ENCODE measurements at regions not wholly inside any gene's neighbourhood (a gene's known extent, or its start where the extent isn't known, plus 50 kb on each side); places are given as distances from the start of the nearest gene placed in this dataset.

DNA sequence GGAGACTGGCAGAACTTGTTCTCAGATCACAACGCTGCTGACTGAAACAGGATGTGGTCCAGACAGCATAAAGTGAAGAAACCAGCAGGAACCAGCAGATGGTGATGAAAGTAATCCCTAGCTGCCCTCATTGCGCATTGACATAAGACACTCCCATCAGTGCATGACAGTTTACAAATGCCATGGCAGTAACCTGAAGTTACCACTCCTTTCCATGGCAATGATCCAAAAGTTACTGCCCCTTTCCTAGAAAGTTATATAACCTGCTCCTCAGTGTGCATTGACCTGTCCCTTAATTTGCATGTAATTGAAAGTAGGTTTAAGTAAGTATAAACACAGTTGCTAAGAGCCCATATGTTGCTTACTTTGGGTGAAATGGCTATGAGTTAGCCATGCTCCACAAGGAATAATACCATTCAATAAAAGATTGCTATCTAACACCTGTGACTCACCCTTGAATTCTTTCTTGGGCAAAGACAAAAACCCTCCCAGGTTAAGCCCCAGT, 149.1 kb upstream of the CD96 start:
- no peak overlapping the region for H3K27ac ChIP-seq (ENCODE audit: low read length)
- no peak for TF ChIP-seq EZH2 (optimal IDR thresholded peaks at IDR 0.05; ENCODE audit: low read depth, low read length)
- TF ChIP-seq, protein P1, sequence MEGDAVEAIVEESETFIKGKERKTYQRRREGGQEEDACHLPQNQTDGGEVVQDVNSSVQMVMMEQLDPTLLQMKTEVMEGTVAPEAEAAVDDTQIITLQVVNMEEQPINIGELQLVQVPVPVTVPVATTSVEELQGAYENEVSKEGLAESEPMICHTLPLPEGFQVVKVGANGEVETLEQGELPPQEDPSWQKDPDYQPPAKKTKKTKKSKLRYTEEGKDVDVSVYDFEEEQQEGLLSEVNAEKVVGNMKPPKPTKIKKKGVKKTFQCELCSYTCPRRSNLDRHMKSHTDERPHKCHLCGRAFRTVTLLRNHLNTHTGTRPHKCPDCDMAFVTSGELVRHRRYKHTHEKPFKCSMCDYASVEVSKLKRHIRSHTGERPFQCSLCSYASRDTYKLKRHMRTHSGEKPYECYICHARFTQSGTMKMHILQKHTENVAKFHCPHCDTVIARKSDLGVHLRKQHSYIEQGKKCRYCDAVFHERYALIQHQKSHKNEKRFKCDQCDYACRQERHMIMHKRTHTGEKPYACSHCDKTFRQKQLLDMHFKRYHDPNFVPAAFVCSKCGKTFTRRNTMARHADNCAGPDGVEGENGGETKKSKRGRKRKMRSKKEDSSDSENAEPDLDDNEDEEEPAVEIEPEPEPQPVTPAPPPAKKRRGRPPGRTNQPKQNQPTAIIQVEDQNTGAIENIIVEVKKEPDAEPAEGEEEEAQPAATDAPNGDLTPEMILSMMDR (IDR thresholded peaks at IDR 0.05; ENCODE audit: low read length) = no peak
- no peak for TF ChIP-seq EZH2phosphoT487 (IDR thresholded peaks at IDR 0.05; ENCODE audit: low read length)
- peak; percentile 76 for DNase-seq

DNA sequence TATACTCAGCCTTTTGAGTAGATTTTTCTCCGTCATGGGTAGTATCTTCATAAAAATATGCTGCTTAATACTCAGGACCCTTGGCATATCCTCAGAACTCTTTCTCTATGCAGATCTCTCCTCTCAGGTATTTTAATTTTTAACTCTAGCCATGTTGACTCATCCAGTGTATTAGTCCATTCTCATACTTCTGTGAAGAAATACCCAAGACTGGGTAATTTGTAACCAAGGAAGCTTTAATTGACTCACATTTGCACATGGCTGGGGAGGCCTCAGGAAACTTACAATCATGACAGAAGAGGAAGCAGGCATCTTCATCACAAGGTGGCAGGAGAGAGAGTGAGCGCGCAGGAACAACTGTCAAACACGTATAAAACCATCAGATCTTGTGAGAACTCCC, 129.3 kb upstream of the CD96 start:
- H3K9me2 ChIP-seq (replicated peaks; ENCODE audit: insufficient read depth, low read length) = no peaks in the 10 kb centered on the region
- DNase-seq = no peak
- H3K4me2 ChIP-seq (ENCODE audit: low read depth, low read length) = no peak overlapping the region
- H3F3A ChIP-seq (ENCODE audit: insufficient read depth, low read length) = no peaks in the 10 kb centered on the region
- H3K79me2 ChIP-seq (ENCODE audit: low read length) = no peaks in the 10 kb centered on the region
- H2AFZ ChIP-seq (ENCODE audit: low read length) = no peak overlapping the region
- no peak overlapping the region for H3K27ac ChIP-seq (ENCODE audit: low read length)
- H3K9me3 ChIP-seq (replicated peaks; ENCODE audit: insufficient read depth, low read length) = no peaks in the 10 kb centered on the region
- H3K36me3 ChIP-seq (replicated peaks; ENCODE audit: insufficient read depth, low read length) = no peaks in the 10 kb centered on the region
- H3K9ac ChIP-seq (ENCODE audit: low read length) = no peak overlapping the region
- H3K4me1 ChIP-seq (ENCODE audit: low read length) = no peaks in the 10 kb centered on the region
- no peak overlapping the region for H3K4me3 ChIP-seq (ENCODE audit: low read length)
- H4K20me1 ChIP-seq (ENCODE audit: insufficient read depth, low read length) = no peaks in the 10 kb centered on the region
- H3K27me3 ChIP-seq (replicated peaks; ENCODE audit: insufficient read depth, low read length) = no peaks in the 10 kb centered on the region
- no peak for TF ChIP-seq EZH2phosphoT487 (IDR thresholded peaks at IDR 0.05; ENCODE audit: low read length)
- TF ChIP-seq, protein P1 (IDR thresholded peaks at IDR 0.05; ENCODE audit: low read length) = no peak
- no peak for TF ChIP-seq EZH2 (optimal IDR thresholded peaks at IDR 0.05; ENCODE audit: low read depth, low read length)

More for the DNA sequence above, 149.1 kb upstream of the CD96 start:
- H3K4me3 ChIP-seq (ENCODE audit: low read length) = no peak overlapping the region
- H3K27me3 ChIP-seq (replicated peaks; ENCODE audit: insufficient read depth, low read length) = no peaks in the 10 kb centered on the region
- no peaks in the 10 kb centered on the region for H3K36me3 ChIP-seq (replicated peaks; ENCODE audit: insufficient read depth, low read length)
- H3K79me2 ChIP-seq (ENCODE audit: low read length) = no peaks in the 10 kb centered on the region
- H2AFZ ChIP-seq (ENCODE audit: low read length) = no peak overlapping the region
- H3K9me3 ChIP-seq (replicated peaks; ENCODE audit: insufficient read depth, low read length) = no peaks in the 10 kb centered on the region
- no peak overlapping the region for H3K4me2 ChIP-seq (ENCODE audit: low read depth, low read length)
- no peaks in the 10 kb centered on the region for H4K20me1 ChIP-seq (ENCODE audit: insufficient read depth, low read length)
- no peaks in the 10 kb centered on the region for H3K9me2 ChIP-seq (replicated peaks; ENCODE audit: insufficient read depth, low read length)
- peaks cover 12% of the 10 kb centered on the region for H3K4me1 ChIP-seq (ENCODE audit: low read length)
- H3K9ac ChIP-seq (ENCODE audit: low read length) = no peak overlapping the region
- H3F3A ChIP-seq (ENCODE audit: insufficient read depth, low read length) = peaks cover 9% of the 10 kb centered on the region; the same call in 1 of the 2 replicates

DNA sequence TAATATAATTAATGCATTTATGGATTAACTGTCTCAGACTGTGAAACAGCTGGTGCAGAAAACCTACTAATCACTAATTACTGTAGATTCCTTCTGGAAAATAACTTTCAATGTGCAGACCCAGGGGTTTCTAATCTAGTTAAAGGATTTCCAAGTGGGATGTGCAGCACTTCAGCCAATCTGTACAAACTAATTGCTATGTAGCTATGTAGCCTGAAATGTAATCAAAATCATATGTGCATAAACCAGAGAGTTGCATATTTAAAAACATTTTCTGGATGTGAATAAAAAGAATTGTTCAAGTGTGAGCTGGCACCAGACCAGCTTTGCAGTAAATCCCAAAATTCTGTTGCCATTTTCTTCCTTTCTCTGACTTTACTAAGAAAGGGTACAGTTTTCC, 127.5 kb upstream of the CD96 start:
- H3K4me1 ChIP-seq (ENCODE audit: low read length) = no peaks in the 10 kb centered on the region
- no peak for TF ChIP-seq EZH2 (optimal IDR thresholded peaks at IDR 0.05; ENCODE audit: low read depth, low read length)
- TF ChIP-seq EZH2phosphoT487 (IDR thresholded peaks at IDR 0.05; ENCODE audit: low read length) = no peak
- TF ChIP-seq, protein P1 (IDR thresholded peaks at IDR 0.05; ENCODE audit: low read length) = no peak
- no peak overlapping the region for H3K9ac ChIP-seq (ENCODE audit: low read length)
- no peak overlapping the region for H3K27ac ChIP-seq (ENCODE audit: low read length)
- H3K79me2 ChIP-seq (ENCODE audit: low read length) = no peaks in the 10 kb centered on the region
- no peaks in the 10 kb centered on the region for H3K9me2 ChIP-seq (replicated peaks; ENCODE audit: insufficient read depth, low read length)
- no peak overlapping the region for H3K4me3 ChIP-seq (ENCODE audit: low read length)
- H3K36me3 ChIP-seq (replicated peaks; ENCODE audit: insufficient read depth, low read length) = no peaks in the 10 kb centered on the region
- H2AFZ ChIP-seq (ENCODE audit: low read length) = no peak overlapping the region
- no peaks in the 10 kb centered on the region for H3F3A ChIP-seq (ENCODE audit: insufficient read depth, low read length)
- H3K9me3 ChIP-seq (replicated peaks; ENCODE audit: insufficient read depth, low read length) = no peaks in the 10 kb centered on the region
- no peaks in the 10 kb centered on the region for H3K27me3 ChIP-seq (replicated peaks; ENCODE audit: insufficient read depth, low read length)
- no peak for DNase-seq
- H3K4me2 ChIP-seq (ENCODE audit: low read depth, low read length) = no peak overlapping the region
- H4K20me1 ChIP-seq (ENCODE audit: insufficient read depth, low read length) = no peaks in the 10 kb centered on the region
